Breast epithelium (tissue), 3 donors: ENCODE measurements at regions not wholly inside any gene's neighbourhood (a gene's known extent, or its start where the extent isn't known, plus 50 kb on each side); places are given as distances from the start of the nearest gene placed in this dataset.

Experiments used
- CTCF ChIP-seq, 3 donors: fragments of 450-650 bp; IDR thresholded peaks; one replicate each; pipeline ENCODE4 v1.5.1; 2016 to 2017; ENCODE audit warnings: antibody characterized with exemption in 3 of 3, mild to moderate bottlenecking in 3 of 3, moderate library complexity in 3 of 3
- POLR2A ChIP-seq: fragments of 450-650 bp; IDR thresholded peaks from one replicate; pipeline ENCODE4 v1.6.1; 2016; ENCODE audit warnings: antibody characterized with exemption, mild to moderate bottlenecking, moderate library complexity

- TF ChIP-seq CTCF (IDR thresholded peaks at IDR 0.05) (no peak), POLR2A (no peak)
These were observed 347.4 kb upstream of the B3GALT2 start for GRCh38 chr1:193533853-193534252.
